NCI-H1436 (cell line): ENCODE measurements at regions not wholly inside any gene's neighbourhood (a gene's known extent, or its start where the extent isn't known, plus 50 kb on each side); places are given as distances from the start of the nearest gene placed in this dataset.

Experiments
- DNase-seq: peaks from one replicate; lab custom pipeline; 2025; lab: John Stamatoyannopoulos, UW

- DNase-seq = no peak
Measured at GRCh38 chr7:115462301-115463015, 540.6 kb downstream of the MDFIC start.

GRCh38 chr7:115449689-115450088, 527.8 kb downstream of the MDFIC start:
- no peak for DNase-seq

- no peak for DNase-seq
Measured at GRCh38 chr7:115447495-115447894, 525.6 kb downstream of the MDFIC start.

GRCh38 chr7:115441033-115441432, 519.1 kb downstream of the MDFIC start:
- DNase-seq = no peak

GRCh38 chr7:115435178-115435577, 513.3 kb downstream of the MDFIC start:
- no peak for DNase-seq

- DNase-seq = no peak
Measured at GRCh38 chr7:115429918-115430317, 508.0 kb downstream of the MDFIC start.

GRCh38 chr7:115417662-115418061, 495.8 kb downstream of the MDFIC start:
- DNase-seq = no peak

GRCh38 chr7:115410972-115411686, 489.2 kb downstream of the MDFIC start:
- no peak for DNase-seq

GRCh38 chr7:115410434-115410820, 488.5 kb downstream of the MDFIC start:
- DNase-seq = no peak

GRCh38 chr7:115409682-115410433, 488.0 kb downstream of the MDFIC start:
- DNase-seq = no peak

GRCh38 chr7:115406219-115406618, 484.3 kb downstream of the MDFIC start:
- DNase-seq = no peak

- peak; percentile 48 for DNase-seq
Measured at GRCh38 chr7:115387137-115387536, 465.2 kb downstream of the MDFIC start.

GRCh38 chr7:115379321-115379720, 457.4 kb downstream of the MDFIC start:
- DNase-seq = no peak

GRCh38 chr7:115368998-115369397, 447.1 kb downstream of the MDFIC start:
- DNase-seq = no peak

GRCh38 chr7:115363916-115364315, 442.0 kb downstream of the MDFIC start:
- DNase-seq = no peak

GRCh38 chr7:115359955-115360354, 438.1 kb downstream of the MDFIC start:
- no peak for DNase-seq

- no peak for DNase-seq
Measured at GRCh38 chr7:115359119-115359518, 437.2 kb downstream of the MDFIC start.

GRCh38 chr7:115357703-115357999, 435.8 kb downstream of the MDFIC start:
- no peak for DNase-seq

GRCh38 chr7:115356999-115357702, 435.3 kb downstream of the MDFIC start:
- DNase-seq = no peak

- DNase-seq = no peak
Measured at GRCh38 chr7:115356139-115356746, 434.3 kb downstream of the MDFIC start.

GRCh38 chr7:115354925-115355324, 433.0 kb downstream of the MDFIC start:
- DNase-seq = no peak

GRCh38 chr7:115352375-115352774, 430.5 kb downstream of the MDFIC start:
- DNase-seq = no peak
